Fibroblast of the aortic adventitia (primary cell): ENCODE measurements at regions not wholly inside any gene's neighbourhood (a gene's known extent, or its start where the extent isn't known, plus 50 kb on each side); places are given as distances from the start of the nearest gene placed in this dataset.
A peak's percentile ranks its signal among the peaks of the same experiment; 100 is the strongest.

Experiments used
- DNase-seq: peaks from one replicate; pipeline ENCODE4 v3.0.0-alpha.2; 2010; ENCODE audit warnings: low read depth
- H3K4me3 ChIP-seq: 2 replicates; pipeline ENCODE4 v1.5.1; 2011; ENCODE audit warnings: low read depth, mild to moderate bottlenecking, control low read depth, low read length, moderate library complexity
- CTCF ChIP-seq: IDR thresholded peaks from 2 replicates; pipeline ENCODE4 v1.5.1; 2011; ENCODE audit warnings: mild to moderate bottlenecking, low read length, control low read depth, inconsistent platforms; ENCODE audit not compliant: insufficient read depth

GRCh38 chr6:100152201-100152600 is 158.2 kb upstream of the MCHR2 start:
- no peak overlapping the region for H3K4me3 ChIP-seq
- peak; percentile 35 for DNase-seq

GRCh38 chr6:100144991-100145390 is 151.0 kb upstream of the MCHR2 start:
- no peak for DNase-seq
- no peak for TF ChIP-seq CTCF
- no peak overlapping the region for H3K4me3 ChIP-seq

More at GRCh38 chr6:100152201-100152600, 158.2 kb upstream of the MCHR2 start:
- TF ChIP-seq CTCF, result no peak

- no peak for DNase-seq
- no peak for TF ChIP-seq CTCF
Measured at GRCh38 chr6:100138346-100139022, 144.5 kb upstream of the MCHR2 start.

GRCh38 chr6:100137759-100138158 is 143.7 kb upstream of the MCHR2 start:
- DNase-seq, result no peak
- no peak overlapping the region for H3K4me3 ChIP-seq
- no peak for TF ChIP-seq CTCF

More at GRCh38 chr6:100138346-100139022, 144.5 kb upstream of the MCHR2 start:
- no peak overlapping the region for H3K4me3 ChIP-seq

- no peak for TF ChIP-seq CTCF
- no peak overlapping the region for H3K4me3 ChIP-seq
- no peak for DNase-seq
Measured at GRCh38 chr6:100136590-100136989, 142.6 kb upstream of the MCHR2 start.

GRCh38 chr6:100135977-100136376 is 142.0 kb upstream of the MCHR2 start:
- no peak overlapping the region for H3K4me3 ChIP-seq
- no peak for DNase-seq
- no peak for TF ChIP-seq CTCF

GRCh38 chr6:100134703-100135102 is 140.7 kb upstream of the MCHR2 start:
- H3K4me3 ChIP-seq, result no peak overlapping the region
- no peak for TF ChIP-seq CTCF
- peak; percentile 32 for DNase-seq
